ENCODE measurements at regions not wholly inside any gene's neighbourhood (a gene's known extent, or its start where the extent isn't known, plus 50 kb on each side); places are given as distances from the start of the nearest gene placed in this dataset.
"Not testable (repeated sequence)": the region's sequence is repeated elsewhere in the genome, so short reads cannot be mapped to it uniquely, and the experiment has no call there.

DNA sequence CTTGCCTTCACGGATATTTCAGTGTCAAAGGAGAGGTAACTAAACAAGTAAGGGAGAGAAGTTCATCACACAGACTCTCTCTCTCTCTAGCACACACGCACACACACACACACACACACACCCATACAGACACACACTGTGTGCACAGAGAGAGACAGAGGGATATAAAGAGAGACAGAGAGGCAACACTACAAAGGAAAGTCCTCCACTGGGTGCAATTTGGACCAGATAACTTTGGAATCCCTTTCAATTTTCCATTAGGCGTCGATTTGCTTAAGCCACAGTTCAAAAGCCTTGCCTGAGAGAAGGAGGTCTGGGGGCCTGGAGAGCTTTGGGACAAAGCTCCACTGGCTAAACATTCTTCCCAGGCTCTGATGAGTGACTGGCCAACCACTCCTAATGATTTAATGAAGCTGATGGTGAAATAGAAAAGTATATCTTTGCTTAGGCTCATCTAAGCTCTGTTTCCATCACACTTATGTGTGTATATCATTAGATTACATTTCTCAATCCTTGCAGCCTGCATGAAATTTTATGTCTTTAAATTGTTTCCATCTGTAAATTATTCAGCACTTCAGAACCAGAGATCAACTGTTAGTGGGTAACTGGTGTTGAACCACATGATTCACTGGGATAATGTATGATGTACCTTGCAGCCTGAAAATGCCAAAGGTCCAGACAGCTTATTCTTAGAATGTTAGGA is 180.8 kb downstream of the MAGEB17 start:
- no peak for DNase-seq (ENCODE audit: low spot score)
- Histone ChIP-seq H3K9me3 (ENCODE audit: low read depth, low read length, poor library complexity, severe bottlenecking) (no peaks in the 10 kb centered on the region), H3K27me3 (replicated peaks; ENCODE audit: insufficient read depth, low read depth, low read length, poor library complexity) (peaks cover 9% of the 10 kb centered on the region), H3K36me3 (ENCODE audit: insufficient read depth, low read length, poor library complexity, severe bottlenecking) (no peaks in the 10 kb centered on the region), H3K27ac (ENCODE audit: low read depth, low read length, poor library complexity, severe bottlenecking) (no peak overlapping the region), H3K4me3 (ENCODE audit: low read depth, low read length, poor library complexity, severe bottlenecking) (no peak overlapping the region), H3K4me1 (ENCODE audit: insufficient read depth, low read length, poor library complexity, severe bottlenecking) (no peaks in the 10 kb centered on the region)
- TF ChIP-seq, protein P1, sequence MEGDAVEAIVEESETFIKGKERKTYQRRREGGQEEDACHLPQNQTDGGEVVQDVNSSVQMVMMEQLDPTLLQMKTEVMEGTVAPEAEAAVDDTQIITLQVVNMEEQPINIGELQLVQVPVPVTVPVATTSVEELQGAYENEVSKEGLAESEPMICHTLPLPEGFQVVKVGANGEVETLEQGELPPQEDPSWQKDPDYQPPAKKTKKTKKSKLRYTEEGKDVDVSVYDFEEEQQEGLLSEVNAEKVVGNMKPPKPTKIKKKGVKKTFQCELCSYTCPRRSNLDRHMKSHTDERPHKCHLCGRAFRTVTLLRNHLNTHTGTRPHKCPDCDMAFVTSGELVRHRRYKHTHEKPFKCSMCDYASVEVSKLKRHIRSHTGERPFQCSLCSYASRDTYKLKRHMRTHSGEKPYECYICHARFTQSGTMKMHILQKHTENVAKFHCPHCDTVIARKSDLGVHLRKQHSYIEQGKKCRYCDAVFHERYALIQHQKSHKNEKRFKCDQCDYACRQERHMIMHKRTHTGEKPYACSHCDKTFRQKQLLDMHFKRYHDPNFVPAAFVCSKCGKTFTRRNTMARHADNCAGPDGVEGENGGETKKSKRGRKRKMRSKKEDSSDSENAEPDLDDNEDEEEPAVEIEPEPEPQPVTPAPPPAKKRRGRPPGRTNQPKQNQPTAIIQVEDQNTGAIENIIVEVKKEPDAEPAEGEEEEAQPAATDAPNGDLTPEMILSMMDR (conservative IDR thresholded peaks at IDR 0.05; ENCODE audit: low read depth, low read length), result no peak
- TF ChIP-seq EZH2 (IDR thresholded peaks at IDR 0.05; ENCODE audit: borderline replicate concordance, low read depth, low read length, poor library complexity, severe bottlenecking), result no peak
- POLR2A ChIA-PET (ENCODE audit: low non-redundant PET), result no interaction called here
- CTCF ChIA-PET, result no interaction called here
- BruUV-seq (replicated peaks), result no TSS peak
- intact Hi-C loops (cut with micrococcal nuclease; ENCODE audit: unreplicated experiment), result no loop called here

GRCh38 chrX:16357902-16358301 is 190.6 kb downstream of the MAGEB17 start:
- TF ChIP-seq EZH2 (IDR thresholded peaks at IDR 0.05; ENCODE audit: borderline replicate concordance, low read depth, low read length, poor library complexity, severe bottlenecking), result no peak
- TF ChIP-seq, protein P1 (conservative IDR thresholded peaks at IDR 0.05; ENCODE audit: low read depth, low read length), result no peak
- CTCF ChIA-PET, result no interaction called here

DNA sequence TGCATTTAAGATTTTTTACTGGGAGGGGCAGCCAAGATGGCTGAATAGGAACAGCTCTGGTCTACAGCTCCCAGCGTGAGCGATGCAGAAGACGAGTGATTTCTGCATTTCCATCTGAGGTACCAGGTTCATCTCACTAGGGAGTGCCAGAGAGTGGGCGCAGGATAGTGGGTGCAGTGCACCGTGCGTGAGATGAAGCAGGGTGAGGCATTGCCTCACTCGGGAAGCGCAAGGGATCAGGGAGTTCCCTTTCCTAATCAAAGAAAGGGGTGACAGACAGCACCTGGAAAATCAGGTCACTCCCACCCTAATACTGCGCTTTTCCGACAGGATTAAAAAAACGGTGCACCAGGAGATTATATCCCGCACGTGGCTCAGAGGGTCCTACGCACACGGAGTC is 192.8 kb downstream of the MAGEB17 start:
- CTCF ChIA-PET, result not testable (repeated sequence)

More at GRCh38 chrX:16357902-16358301, 190.6 kb downstream of the MAGEB17 start:
- no peak for DNase-seq (ENCODE audit: low spot score)
- intact Hi-C loops (cut with micrococcal nuclease; ENCODE audit: unreplicated experiment), result no loop called here
- no TSS peak for BruUV-seq (replicated peaks)
- no peaks in the 10 kb centered on the region for H3K36me3 ChIP-seq (ENCODE audit: insufficient read depth, low read length, poor library complexity, severe bottlenecking)
- no peaks in the 10 kb centered on the region for H3K4me1 ChIP-seq (ENCODE audit: insufficient read depth, low read length, poor library complexity, severe bottlenecking)
- no peak overlapping the region for H3K27ac ChIP-seq (ENCODE audit: low read depth, low read length, poor library complexity, severe bottlenecking)
- H3K4me3 ChIP-seq (ENCODE audit: low read depth, low read length, poor library complexity, severe bottlenecking), result no peak overlapping the region
- POLR2A ChIA-PET (ENCODE audit: low non-redundant PET), result no interaction called here
- H3K9me3 ChIP-seq (ENCODE audit: low read depth, low read length, poor library complexity, severe bottlenecking), result no peaks in the 10 kb centered on the region
- H3K27me3 ChIP-seq (replicated peaks; ENCODE audit: insufficient read depth, low read depth, low read length, poor library complexity), result no peaks in the 10 kb centered on the region

GRCh38 chrX:16368696-16369095 is 201.4 kb downstream of the MAGEB17 start:
- POLR2A ChIA-PET (ENCODE audit: low non-redundant PET), result no interaction called here

More for the DNA sequence above, 192.8 kb downstream of the MAGEB17 start:
- H3K27ac ChIP-seq (ENCODE audit: low read depth, low read length, poor library complexity, severe bottlenecking); BruUV-seq (replicated peaks); H3K27me3 ChIP-seq (replicated peaks; ENCODE audit: insufficient read depth, low read depth, low read length, poor library complexity); H3K4me1 ChIP-seq (ENCODE audit: insufficient read depth, low read length, poor library complexity, severe bottlenecking); POLR2A ChIA-PET (ENCODE audit: low non-redundant PET); DNase-seq (ENCODE audit: low spot score); intact Hi-C loops (cut with micrococcal nuclease; ENCODE audit: unreplicated experiment); H3K9me3 ChIP-seq (ENCODE audit: low read depth, low read length, poor library complexity, severe bottlenecking); H3K36me3 ChIP-seq (ENCODE audit: insufficient read depth, low read length, poor library complexity, severe bottlenecking); H3K4me3 ChIP-seq (ENCODE audit: low read depth, low read length, poor library complexity, severe bottlenecking): not testable (repeated sequence)

More at GRCh38 chrX:16368696-16369095, 201.4 kb downstream of the MAGEB17 start:
- no TSS peak for BruUV-seq (replicated peaks)
- TF ChIP-seq EZH2 (IDR thresholded peaks at IDR 0.05; ENCODE audit: borderline replicate concordance, low read depth, low read length, poor library complexity, severe bottlenecking), result no peak
- TF ChIP-seq, protein P1 (conservative IDR thresholded peaks at IDR 0.05; ENCODE audit: low read depth, low read length), result no peak
- intact Hi-C loops (cut with micrococcal nuclease; ENCODE audit: unreplicated experiment), result no loop called here
- Histone ChIP-seq H3K36me3 (ENCODE audit: insufficient read depth, low read length, poor library complexity, severe bottlenecking) (no peaks in the 10 kb centered on the region), H3K9me3 (ENCODE audit: low read depth, low read length, poor library complexity, severe bottlenecking) (no peaks in the 10 kb centered on the region), H3K4me1 (ENCODE audit: insufficient read depth, low read length, poor library complexity, severe bottlenecking) (no peaks in the 10 kb centered on the region), H3K27me3 (replicated peaks; ENCODE audit: insufficient read depth, low read depth, low read length, poor library complexity) (peaks cover 4% of the 10 kb centered on the region), H3K4me3 (ENCODE audit: low read depth, low read length, poor library complexity, severe bottlenecking) (no peak overlapping the region), H3K27ac (ENCODE audit: low read depth, low read length, poor library complexity, severe bottlenecking) (no peak overlapping the region)
- CTCF ChIA-PET, result no interaction called here
- DNase-seq (ENCODE audit: low spot score), result no peak

All from A673 (cell line).